ENCODE measurements at regions not wholly inside any gene's neighbourhood (a gene's known extent, or its start where the extent isn't known, plus 50 kb on each side); places are given as distances from the start of the nearest gene placed in this dataset.

DNA sequence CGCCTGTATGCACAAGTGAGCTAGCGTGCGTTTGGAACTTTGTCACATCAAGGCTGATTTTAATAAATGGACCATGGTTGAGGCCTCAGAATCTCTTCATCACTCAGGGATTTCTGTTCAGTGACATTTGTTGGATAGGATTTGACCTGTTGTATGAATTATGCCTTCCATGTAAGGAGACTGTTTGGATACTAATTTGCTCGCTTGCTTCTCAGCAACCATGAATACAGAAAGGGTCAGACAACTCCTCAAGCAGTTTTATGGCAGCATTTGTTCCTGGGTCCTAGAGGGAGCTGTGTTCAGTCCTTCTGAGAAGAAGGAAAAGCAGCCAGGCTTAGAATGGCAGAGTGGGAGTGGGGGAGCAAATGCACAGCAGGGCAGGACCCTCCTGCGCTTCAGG lies 269.7 kb upstream of the LCORL start:
- intact Hi-C loops (cut with DNase I), result no loop called here
- Histone ChIP-seq H3K4me3 (no peak overlapping the region), H3K4me1 (no peaks in the 10 kb centered on the region), H3K9me3 (no peaks in the 10 kb centered on the region), H3K36me3 (no peaks in the 10 kb centered on the region), H3K27ac (no peak overlapping the region), H3K27me3 (ENCODE audit: low read depth) (no peaks in the 10 kb centered on the region)
- TF ChIP-seq, protein P1, sequence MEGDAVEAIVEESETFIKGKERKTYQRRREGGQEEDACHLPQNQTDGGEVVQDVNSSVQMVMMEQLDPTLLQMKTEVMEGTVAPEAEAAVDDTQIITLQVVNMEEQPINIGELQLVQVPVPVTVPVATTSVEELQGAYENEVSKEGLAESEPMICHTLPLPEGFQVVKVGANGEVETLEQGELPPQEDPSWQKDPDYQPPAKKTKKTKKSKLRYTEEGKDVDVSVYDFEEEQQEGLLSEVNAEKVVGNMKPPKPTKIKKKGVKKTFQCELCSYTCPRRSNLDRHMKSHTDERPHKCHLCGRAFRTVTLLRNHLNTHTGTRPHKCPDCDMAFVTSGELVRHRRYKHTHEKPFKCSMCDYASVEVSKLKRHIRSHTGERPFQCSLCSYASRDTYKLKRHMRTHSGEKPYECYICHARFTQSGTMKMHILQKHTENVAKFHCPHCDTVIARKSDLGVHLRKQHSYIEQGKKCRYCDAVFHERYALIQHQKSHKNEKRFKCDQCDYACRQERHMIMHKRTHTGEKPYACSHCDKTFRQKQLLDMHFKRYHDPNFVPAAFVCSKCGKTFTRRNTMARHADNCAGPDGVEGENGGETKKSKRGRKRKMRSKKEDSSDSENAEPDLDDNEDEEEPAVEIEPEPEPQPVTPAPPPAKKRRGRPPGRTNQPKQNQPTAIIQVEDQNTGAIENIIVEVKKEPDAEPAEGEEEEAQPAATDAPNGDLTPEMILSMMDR (IDR thresholded peaks at IDR 0.05), result no peak
- ATAC-seq (no peak), DNase-seq (no peak)

DNA sequence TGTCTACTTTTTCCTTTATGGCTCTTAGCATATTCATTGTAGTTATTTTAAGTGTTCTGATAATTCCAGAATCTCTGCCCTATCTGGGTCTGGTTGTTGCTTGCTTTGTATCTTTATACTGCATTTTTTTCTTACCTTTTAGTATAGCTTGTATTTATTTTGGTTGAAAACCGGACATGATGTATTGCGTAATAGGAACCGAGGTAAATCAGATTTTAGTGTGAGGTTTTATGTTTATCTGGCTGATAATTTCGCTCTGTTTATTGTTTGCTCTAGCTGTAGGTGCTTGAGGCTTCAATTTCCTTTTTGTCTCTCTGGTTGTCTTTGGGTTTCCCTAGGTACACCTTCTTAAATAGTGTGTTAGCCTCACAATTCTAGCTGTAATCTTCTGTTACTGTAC lies 263.8 kb upstream of the LCORL start:
- no peaks in the 10 kb centered on the region for H3K36me3 ChIP-seq
- H3K27me3 ChIP-seq (ENCODE audit: low read depth), result no peaks in the 10 kb centered on the region
- H3K4me3 ChIP-seq, result no peak overlapping the region
- TF ChIP-seq, protein P1 (IDR thresholded peaks at IDR 0.05), result no peak
- no peak overlapping the region for H3K27ac ChIP-seq
- DNase-seq (no peak), ATAC-seq (no peak)
- no peaks in the 10 kb centered on the region for H3K4me1 ChIP-seq
- intact Hi-C loops (cut with DNase I), result no loop called here
- H3K9me3 ChIP-seq, result no peaks in the 10 kb centered on the region

DNA sequence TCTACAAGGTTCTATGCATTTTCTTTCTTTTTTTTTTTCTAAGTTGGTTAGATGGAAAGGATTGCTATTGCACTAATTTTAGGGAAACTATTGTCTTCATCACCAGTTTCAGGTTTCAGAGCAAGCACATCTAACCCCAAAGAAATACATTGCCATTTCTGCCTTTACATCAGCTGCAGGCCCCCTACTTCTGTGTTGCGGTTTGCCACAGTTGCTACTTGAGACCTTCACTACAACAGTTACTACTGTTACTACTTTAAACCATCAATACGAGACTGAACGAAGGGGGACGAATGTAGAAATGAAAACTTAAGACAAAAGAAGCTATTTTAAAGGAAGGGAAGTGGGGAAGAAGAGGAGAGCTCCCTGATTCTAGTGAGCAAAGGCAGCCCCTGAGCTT lies 256.7 kb upstream of the LCORL start:
- intact Hi-C loops (cut with DNase I), result no loop called here
- TF ChIP-seq, protein P1 (IDR thresholded peaks at IDR 0.05), result no peak
- no peak overlapping the region for H3K4me3 ChIP-seq
- no peaks in the 10 kb centered on the region for H3K4me1 ChIP-seq
- H3K9me3 ChIP-seq, result no peaks in the 10 kb centered on the region
- no peak for ATAC-seq
- no peak overlapping the region for H3K27ac ChIP-seq
- no peaks in the 10 kb centered on the region for H3K27me3 ChIP-seq (ENCODE audit: low read depth)
- H3K36me3 ChIP-seq, result no peaks in the 10 kb centered on the region
- no peak for DNase-seq

DNA sequence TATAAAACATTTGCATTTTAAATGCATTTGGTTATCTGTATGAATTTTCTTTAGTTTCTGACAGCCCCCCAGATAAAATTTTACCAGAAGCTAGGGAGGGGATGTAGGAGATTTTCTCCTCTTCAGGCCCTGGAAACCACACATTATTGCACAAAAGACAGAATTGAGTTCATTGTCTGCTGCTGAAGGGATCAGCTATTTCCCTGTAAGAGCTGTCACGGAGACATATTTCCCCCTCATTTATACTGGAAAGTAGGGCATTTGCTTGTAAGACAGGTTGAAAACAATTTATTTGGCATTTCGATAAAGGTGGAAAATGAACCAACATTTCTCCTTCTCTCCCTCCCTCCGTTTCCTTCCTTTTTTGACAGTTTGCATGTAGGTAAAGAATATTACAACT lies 241.3 kb upstream of the LCORL start:
- H3K36me3 ChIP-seq, result no peaks in the 10 kb centered on the region
- no peak overlapping the region for H3K27ac ChIP-seq
- ATAC-seq, result no peak
- TF ChIP-seq, protein P1 (IDR thresholded peaks at IDR 0.05), result no peak
- H3K4me1 ChIP-seq, result no peaks in the 10 kb centered on the region
- intact Hi-C loops (cut with DNase I), result no loop called here
- DNase-seq, result no peak
- no peaks in the 10 kb centered on the region for H3K27me3 ChIP-seq (ENCODE audit: low read depth)
- no peak overlapping the region for H3K4me3 ChIP-seq
- H3K9me3 ChIP-seq, result no peaks in the 10 kb centered on the region

DNA sequence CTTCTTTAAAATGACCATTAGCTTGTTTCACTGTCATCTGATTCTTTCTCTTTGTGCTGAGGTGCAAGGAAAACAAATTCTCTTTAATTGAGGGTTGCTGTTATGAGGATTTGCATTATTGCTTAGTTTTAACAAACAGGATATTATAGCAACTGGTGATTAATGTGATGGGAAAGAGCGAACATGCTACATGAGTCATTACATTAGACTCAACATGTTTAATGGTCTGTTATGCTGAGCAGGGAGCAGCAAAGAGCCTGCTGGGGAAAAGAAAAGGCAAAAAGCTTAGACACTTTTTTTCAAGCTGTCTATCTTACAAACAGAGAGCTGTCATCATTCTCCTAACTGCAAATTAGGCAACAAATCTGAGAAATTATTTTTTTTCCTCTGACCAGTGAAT lies 230.5 kb upstream of the LCORL start:
- no peak for DNase-seq
- intact Hi-C loops (cut with DNase I), result no loop called here

More for the DNA sequence above, 230.5 kb upstream of the LCORL start:
- H3K4me3 ChIP-seq, result no peak overlapping the region
- H3K9me3 ChIP-seq, result no peaks in the 10 kb centered on the region
- H3K27me3 ChIP-seq (ENCODE audit: low read depth), result no peaks in the 10 kb centered on the region
- no peak for ATAC-seq
- no peak overlapping the region for H3K27ac ChIP-seq
- H3K36me3 ChIP-seq, result no peaks in the 10 kb centered on the region
- H3K4me1 ChIP-seq, result no peaks in the 10 kb centered on the region
- TF ChIP-seq, protein P1 (IDR thresholded peaks at IDR 0.05), result no peak

Measured in lower lobe of right lung (tissue), 2 donors.